ENCODE measurements at regions not wholly inside any gene's neighbourhood (a gene's known extent, or its start where the extent isn't known, plus 50 kb on each side); places are given as distances from the start of the nearest gene placed in this dataset.

DNA sequence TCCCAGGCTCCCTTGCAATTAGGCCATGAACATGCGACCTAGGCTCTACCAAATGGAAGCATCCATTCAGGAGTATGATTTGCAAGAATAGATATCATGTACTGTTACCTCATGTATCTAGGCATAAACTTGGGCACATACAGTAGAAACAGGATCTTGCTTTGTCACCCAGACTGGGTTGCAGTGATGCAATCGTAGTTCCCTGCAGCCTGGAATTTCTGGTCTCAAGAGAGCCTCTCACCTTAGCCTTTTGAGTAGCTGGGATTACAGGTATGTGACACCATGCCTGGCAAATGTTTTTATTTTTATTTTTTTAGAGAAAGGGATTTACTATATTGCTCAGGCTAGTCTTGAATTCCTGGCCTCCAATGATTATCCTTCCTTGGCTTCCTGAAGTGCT, 994.2 kb downstream of the ADGRL3 start:
- TF ChIP-seq, protein P1, sequence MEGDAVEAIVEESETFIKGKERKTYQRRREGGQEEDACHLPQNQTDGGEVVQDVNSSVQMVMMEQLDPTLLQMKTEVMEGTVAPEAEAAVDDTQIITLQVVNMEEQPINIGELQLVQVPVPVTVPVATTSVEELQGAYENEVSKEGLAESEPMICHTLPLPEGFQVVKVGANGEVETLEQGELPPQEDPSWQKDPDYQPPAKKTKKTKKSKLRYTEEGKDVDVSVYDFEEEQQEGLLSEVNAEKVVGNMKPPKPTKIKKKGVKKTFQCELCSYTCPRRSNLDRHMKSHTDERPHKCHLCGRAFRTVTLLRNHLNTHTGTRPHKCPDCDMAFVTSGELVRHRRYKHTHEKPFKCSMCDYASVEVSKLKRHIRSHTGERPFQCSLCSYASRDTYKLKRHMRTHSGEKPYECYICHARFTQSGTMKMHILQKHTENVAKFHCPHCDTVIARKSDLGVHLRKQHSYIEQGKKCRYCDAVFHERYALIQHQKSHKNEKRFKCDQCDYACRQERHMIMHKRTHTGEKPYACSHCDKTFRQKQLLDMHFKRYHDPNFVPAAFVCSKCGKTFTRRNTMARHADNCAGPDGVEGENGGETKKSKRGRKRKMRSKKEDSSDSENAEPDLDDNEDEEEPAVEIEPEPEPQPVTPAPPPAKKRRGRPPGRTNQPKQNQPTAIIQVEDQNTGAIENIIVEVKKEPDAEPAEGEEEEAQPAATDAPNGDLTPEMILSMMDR (conservative IDR thresholded peaks at IDR 0.05; ENCODE audit: low read length) = no peak
- no peak for TF ChIP-seq EZH2phosphoT487 (IDR thresholded peaks at IDR 0.05; ENCODE audit: borderline replicate concordance, low read depth, low read length)

Measured in OCI-LY7 (cell line).